ENCODE measurements at regions not wholly inside any gene's neighbourhood (a gene's known extent, or its start where the extent isn't known, plus 50 kb on each side); places are given as distances from the start of the nearest gene placed in this dataset.

GRCh38 chr7:92988051-92988450 lies 129.7 kb downstream of the SAMD9 start:
- TF ChIP-seq CTCF (IDR thresholded peaks at IDR 0.05; ENCODE audit: low read depth, low read length, missing input control), result peak; percentile 35
- TF ChIP-seq MAX (IDR thresholded peaks at IDR 0.05), result no peak
- no peak for TF ChIP-seq ZBTB33 (IDR thresholded peaks at IDR 0.05)
- no peak for TF ChIP-seq TAF1 (conservative IDR thresholded peaks at IDR 0.05)
- TF ChIP-seq GABPA (IDR thresholded peaks at IDR 0.05 in 1 of 2, conservative IDR thresholded peaks at IDR 0.05 in 1 of 2), result no peak
- no peak for TF ChIP-seq ATF3 (IDR thresholded peaks at IDR 0.05)
- peak; percentile 36 for TF ChIP-seq SP1 (IDR thresholded peaks at IDR 0.05)
- TF ChIP-seq FOXA1 (IDR thresholded peaks at IDR 0.05), result no peak
- no peak for TF ChIP-seq HNF4A (conservative IDR thresholded peaks at IDR 0.05)
- TF ChIP-seq EGR1 (IDR thresholded peaks at IDR 0.05; ENCODE audit: low read depth in 2 of 2), result no peak
- TF ChIP-seq YY1 (IDR thresholded peaks at IDR 0.05), result no peak
- peak; percentile 70 to 75 for TF ChIP-seq RAD21 (IDR thresholded peaks at IDR 0.05)
- no peak for TF ChIP-seq RXRA (IDR thresholded peaks at IDR 0.05)

Measured in liver (tissue), 3 donors.